Activated T-helper 2 cell treated with anti-CD3 and anti-CD28 coated beads, Interferon-gamma antibody, Interleukin-2, Interleukin-4, amounts not matched to agents 10 μg/mL and 5 μg/mL and 100 μg/mL, durations not matched to agents 14 hours and 24 hours and 36 hours (primary cell): ENCODE measurements at regions not wholly inside any gene's neighbourhood (a gene's known extent, or its start where the extent isn't known, plus 50 kb on each side); places are given as distances from the start of the nearest gene placed in this dataset.

Experiments
- DNase-seq: peaks from one replicate; pipeline ENCODE4 v3.0.0; 2021; ENCODE audit warnings: low spot score
- H3K27ac Mint-ChIP-seq: one replicate; pipeline ENCODE4 v1.8.0; 2021; ENCODE audit warnings: mixed read lengths
- H3K27me3 Mint-ChIP-seq: one replicate; pipeline ENCODE4 v1.8.0; 2021; ENCODE audit warnings: low read depth, mixed read lengths
- H3K36me3 Mint-ChIP-seq: one replicate; pipeline ENCODE4 v1.8.0; 2021; ENCODE audit warnings: low read depth, mixed read lengths
- H3K4me1 Mint-ChIP-seq: one replicate; pipeline ENCODE4 v1.8.0; 2021; ENCODE audit warnings: low read depth, mixed read lengths
- H3K4me3 Mint-ChIP-seq: one replicate; pipeline ENCODE4 v1.8.0; 2021; ENCODE audit warnings: low read depth, mild to moderate bottlenecking, moderate library complexity, mixed read lengths
- H3K9me3 Mint-ChIP-seq: one replicate; pipeline ENCODE4 v1.8.0; 2021; ENCODE audit warnings: mixed read lengths
- intact Hi-C: fragments of 100-400 bp; cut with micrococcal nuclease; formaldehyde crosslinking; loops from one replicate; pipeline ENCODE4 v1.15.1; 2023

GRCh38 chr4:19009881-19010280 lies 988.3 kb upstream of the LCORL start:
- DNase-seq: no peak
- Mint-ChIP-seq H3K4me3 (no peak overlapping the region), H3K9me3 (peaks cover 11% of the 10 kb centered on the region), H3K36me3 (no peaks in the 10 kb centered on the region), H3K27ac (no peak overlapping the region), H3K27me3 (no peaks in the 10 kb centered on the region), H3K4me1 (no peaks in the 10 kb centered on the region)
- intact Hi-C loops: no loop called here

GRCh38 chr4:19005211-19005610 lies 983.7 kb upstream of the LCORL start:
- Mint-ChIP-seq H3K9me3 (peaks cover 28% of the 10 kb centered on the region), H3K4me3 (no peak overlapping the region), H3K4me1 (no peaks in the 10 kb centered on the region), H3K27me3 (no peaks in the 10 kb centered on the region), H3K27ac (no peak overlapping the region), H3K36me3 (no peaks in the 10 kb centered on the region)
- intact Hi-C loops: no loop called here
- no peak for DNase-seq

GRCh38 chr4:19002170-19002569 lies 980.6 kb upstream of the LCORL start:
- no peak overlapping the region for H3K27ac Mint-ChIP-seq
- no peaks in the 10 kb centered on the region for H3K27me3 Mint-ChIP-seq

GRCh38 chr4:18999595-18999994 lies 978.0 kb upstream of the LCORL start:
- Mint-ChIP-seq H3K27ac (no peak overlapping the region), H3K36me3 (no peaks in the 10 kb centered on the region), H3K27me3 (no peaks in the 10 kb centered on the region), H3K9me3 (peaks cover 33% of the 10 kb centered on the region), H3K4me3 (no peak overlapping the region), H3K4me1 (no peaks in the 10 kb centered on the region)
- DNase-seq: no peak
- intact Hi-C loops: no loop called here

More at GRCh38 chr4:19002170-19002569, 980.6 kb upstream of the LCORL start:
- Mint-ChIP-seq H3K36me3 (no peaks in the 10 kb centered on the region), H3K4me1 (no peaks in the 10 kb centered on the region), H3K4me3 (no peak overlapping the region), H3K9me3 (peaks cover 37% of the 10 kb centered on the region)
- intact Hi-C loops: no loop called here
- DNase-seq: no peak

GRCh38 chr4:18981234-18981615 lies 959.7 kb upstream of the LCORL start:
- Mint-ChIP-seq H3K27ac (no peak overlapping the region), H3K4me3 (no peak overlapping the region), H3K4me1 (no peaks in the 10 kb centered on the region), H3K36me3 (no peaks in the 10 kb centered on the region), H3K27me3 (no peaks in the 10 kb centered on the region), H3K9me3 (peaks cover 27% of the 10 kb centered on the region)
- no peak for DNase-seq
- intact Hi-C loops: no loop called here

- no peaks in the 10 kb centered on the region for H3K27me3 Mint-ChIP-seq
- H3K9me3 Mint-ChIP-seq: peaks cover 27% of the 10 kb centered on the region
- intact Hi-C loops: no loop called here
- H3K4me3 Mint-ChIP-seq: no peak overlapping the region
- H3K4me1 Mint-ChIP-seq: no peaks in the 10 kb centered on the region
- no peak for DNase-seq
- no peak overlapping the region for H3K27ac Mint-ChIP-seq
- H3K36me3 Mint-ChIP-seq: no peaks in the 10 kb centered on the region
These were observed 959.1 kb upstream of the LCORL start for GRCh38 chr4:18980516-18981233.

GRCh38 chr4:18976884-18977283 lies 955.3 kb upstream of the LCORL start:
- no peaks in the 10 kb centered on the region for H3K4me1 Mint-ChIP-seq
- peaks cover 26% of the 10 kb centered on the region for H3K9me3 Mint-ChIP-seq
- no peaks in the 10 kb centered on the region for H3K36me3 Mint-ChIP-seq
- no peaks in the 10 kb centered on the region for H3K27me3 Mint-ChIP-seq
- no peak for DNase-seq
- no peak overlapping the region for H3K27ac Mint-ChIP-seq
- no peak overlapping the region for H3K4me3 Mint-ChIP-seq
- intact Hi-C loops: no loop called here

- H3K27me3 Mint-ChIP-seq: no peaks in the 10 kb centered on the region
- H3K4me3 Mint-ChIP-seq: no peak overlapping the region
- no peaks in the 10 kb centered on the region for H3K4me1 Mint-ChIP-seq
- no peaks in the 10 kb centered on the region for H3K36me3 Mint-ChIP-seq
- no peak overlapping the region for H3K27ac Mint-ChIP-seq
- no peak for DNase-seq
- H3K9me3 Mint-ChIP-seq: peaks cover 26% of the 10 kb centered on the region
- intact Hi-C loops: no loop called here
These were observed 954.6 kb upstream of the LCORL start for GRCh38 chr4:18975916-18976808.

GRCh38 chr4:18973296-18973695 lies 951.7 kb upstream of the LCORL start:
- H3K36me3 Mint-ChIP-seq: no peaks in the 10 kb centered on the region
- H3K4me1 Mint-ChIP-seq: no peaks in the 10 kb centered on the region
- H3K9me3 Mint-ChIP-seq: peaks cover 25% of the 10 kb centered on the region
- DNase-seq: no peak
- H3K4me3 Mint-ChIP-seq: no peak overlapping the region
- no peaks in the 10 kb centered on the region for H3K27me3 Mint-ChIP-seq
- H3K27ac Mint-ChIP-seq: no peak overlapping the region
- intact Hi-C loops: no loop called here

- no peak overlapping the region for H3K27ac Mint-ChIP-seq
- no peaks in the 10 kb centered on the region for H3K27me3 Mint-ChIP-seq
- H3K4me3 Mint-ChIP-seq: no peak overlapping the region
- no peaks in the 10 kb centered on the region for H3K36me3 Mint-ChIP-seq
- peaks cover 32% of the 10 kb centered on the region for H3K9me3 Mint-ChIP-seq
- no peak for DNase-seq
- no peaks in the 10 kb centered on the region for H3K4me1 Mint-ChIP-seq
- intact Hi-C loops: no loop called here
These were observed 940.3 kb upstream of the LCORL start for GRCh38 chr4:18961879-18962278.

GRCh38 chr4:18961266-18961665 lies 939.7 kb upstream of the LCORL start:
- no peak for DNase-seq
- H3K36me3 Mint-ChIP-seq: no peaks in the 10 kb centered on the region
- no peaks in the 10 kb centered on the region for H3K4me1 Mint-ChIP-seq
- H3K27me3 Mint-ChIP-seq: no peaks in the 10 kb centered on the region
- H3K27ac Mint-ChIP-seq: no peak overlapping the region
- H3K4me3 Mint-ChIP-seq: no peak overlapping the region
- intact Hi-C loops: no loop called here
- H3K9me3 Mint-ChIP-seq: peaks cover 34% of the 10 kb centered on the region

GRCh38 chr4:18957716-18958115 lies 936.2 kb upstream of the LCORL start:
- H3K4me1 Mint-ChIP-seq: no peaks in the 10 kb centered on the region
- no peaks in the 10 kb centered on the region for H3K36me3 Mint-ChIP-seq
- H3K27me3 Mint-ChIP-seq: no peaks in the 10 kb centered on the region
- no peak for DNase-seq
- intact Hi-C loops: no loop called here
- no peak overlapping the region for H3K27ac Mint-ChIP-seq
- H3K4me3 Mint-ChIP-seq: no peak overlapping the region
- H3K9me3 Mint-ChIP-seq: peaks cover 43% of the 10 kb centered on the region

- H3K4me3 Mint-ChIP-seq: no peak overlapping the region
- H3K27ac Mint-ChIP-seq: no peak overlapping the region
- no peak for DNase-seq
- no peaks in the 10 kb centered on the region for H3K4me1 Mint-ChIP-seq
- peaks cover 26% of the 10 kb centered on the region for H3K9me3 Mint-ChIP-seq
- intact Hi-C loops: no loop called here
- no peaks in the 10 kb centered on the region for H3K36me3 Mint-ChIP-seq
- H3K27me3 Mint-ChIP-seq: no peaks in the 10 kb centered on the region
These were observed 933.0 kb upstream of the LCORL start for GRCh38 chr4:18954538-18954937.
